Loucy (cell line): ENCODE measurements at regions not wholly inside any gene's neighbourhood (a gene's known extent, or its start where the extent isn't known, plus 50 kb on each side); places are given as distances from the start of the nearest gene placed in this dataset.

ENCODE experiments used
- H2AFZ ChIP-seq: fragments of 200-600 bp; sonication (generic); 2 replicates; pipeline ENCODE4 v1.6.0; 2016; ENCODE audit warnings: antibody characterized with exemption, mild to moderate bottlenecking, low read length, moderate library complexity
- H3F3A ChIP-seq: fragments of 200-600 bp; 2 replicates; pipeline ENCODE4 v1.6.0; 2016; ENCODE audit warnings: antibody characterized with exemption, low read depth, mild to moderate bottlenecking
- H3K27me3 ChIP-seq: fragments of 200-600 bp; sonication (generic); 2 replicates; pipeline ENCODE4 v1.6.1; 2014; ENCODE audit warnings: low read length, mild to moderate bottlenecking; ENCODE audit not compliant: insufficient read depth, poor library complexity, severe bottlenecking
- H3K36me3 ChIP-seq: fragments of 200-600 bp; sonication (generic); 2 replicates; pipeline ENCODE4 v1.6.1; 2016; ENCODE audit warnings: low read length; ENCODE audit not compliant: insufficient read depth
- H3K4me1 ChIP-seq: fragments of 200-600 bp; sonication (generic); 2 replicates; pipeline ENCODE4 v1.5.1; 2014; ENCODE audit warnings: low read length, mild to moderate bottlenecking; ENCODE audit not compliant: insufficient read depth, poor library complexity, severe bottlenecking
- H3K4me2 ChIP-seq: fragments of 200-600 bp; sonication (generic); 2 replicates; pipeline ENCODE4 v1.6.0; 2014; ENCODE audit warnings: antibody characterized with exemption, low read length, low read depth, mild to moderate bottlenecking; ENCODE audit not compliant: poor library complexity, severe bottlenecking
- H3K4me3 ChIP-seq: fragments of 200-600 bp; sonication (generic); 2 replicates; pipeline ENCODE4 v1.5.1; 2014; ENCODE audit warnings: low read length, mild to moderate bottlenecking, mixed read lengths; ENCODE audit not compliant: poor library complexity, severe bottlenecking
- H3K79me2 ChIP-seq: fragments of 200-600 bp; sonication (generic); 2 replicates; pipeline ENCODE4 v1.6.1; 2014; ENCODE audit warnings: low read length; ENCODE audit not compliant: insufficient read depth
- H3K9ac ChIP-seq: fragments of 200-600 bp; sonication (generic); 2 replicates; pipeline ENCODE4 v1.6.0; 2014; ENCODE audit warnings: mild to moderate bottlenecking, low read depth, low read length, moderate library complexity; ENCODE audit not compliant: poor library complexity, severe bottlenecking
- H3K9me2 ChIP-seq: fragments of 200-600 bp; sonication (generic); replicated peaks from 2 replicates; pipeline ENCODE4 v1.6.1; 2016; ENCODE audit warnings: low read depth, low read length, mixed read lengths
- H3K9me3 ChIP-seq: fragments of 200-600 bp; sonication (generic); 2 replicates; pipeline ENCODE4 v1.6.1; 2014; ENCODE audit warnings: mild to moderate bottlenecking, antibody characterized with exemption, low read length, low read depth; ENCODE audit not compliant: insufficient read depth
- H4K20me1 ChIP-seq: fragments of 200-600 bp; sonication (generic); 2 replicates; pipeline ENCODE4 v1.6.0; 2014; ENCODE audit warnings: antibody characterized with exemption, low read length, mild to moderate bottlenecking; ENCODE audit not compliant: insufficient read depth, poor library complexity, severe bottlenecking
- CTCF ChIP-seq: fragments of 200-600 bp; sonication (generic); conservative IDR thresholded peaks from 2 replicates; pipeline ENCODE4 v1.5.1; 2014; ENCODE audit warnings: mild to moderate bottlenecking, antibody characterized with exemption, low read length
- EZH2phosphoT487 ChIP-seq: fragments of 200-600 bp; IDR thresholded peaks from 2 replicates; pipeline ENCODE4 v1.6.1; 2018; ENCODE audit warnings: antibody characterized with exemption, mild to moderate bottlenecking, moderate library complexity, borderline replicate concordance

GRCh38 chr1:199058281-199058680, 419.4 kb downstream of the PTPRC start:
- no peak overlapping the region for H3K4me3 ChIP-seq
- no peak overlapping the region; the same call in 1 of the 2 replicates for H2AFZ ChIP-seq
- TF ChIP-seq CTCF, result no peak
- TF ChIP-seq EZH2phosphoT487, result no peak
- H3K9me2 ChIP-seq, result no peaks in the 10 kb centered on the region
- no peaks in the 10 kb centered on the region for H3K4me1 ChIP-seq
- no peaks in the 10 kb centered on the region for H4K20me1 ChIP-seq
- H3K9me3 ChIP-seq, result no peaks in the 10 kb centered on the region
- no peaks in the 10 kb centered on the region for H3F3A ChIP-seq
- H3K9ac ChIP-seq, result no peak overlapping the region
- H3K27me3 ChIP-seq, result no peaks in the 10 kb centered on the region
- no peaks in the 10 kb centered on the region for H3K79me2 ChIP-seq
- no peaks in the 10 kb centered on the region for H3K36me3 ChIP-seq
- H3K4me2 ChIP-seq, result no peak overlapping the region

DNA sequence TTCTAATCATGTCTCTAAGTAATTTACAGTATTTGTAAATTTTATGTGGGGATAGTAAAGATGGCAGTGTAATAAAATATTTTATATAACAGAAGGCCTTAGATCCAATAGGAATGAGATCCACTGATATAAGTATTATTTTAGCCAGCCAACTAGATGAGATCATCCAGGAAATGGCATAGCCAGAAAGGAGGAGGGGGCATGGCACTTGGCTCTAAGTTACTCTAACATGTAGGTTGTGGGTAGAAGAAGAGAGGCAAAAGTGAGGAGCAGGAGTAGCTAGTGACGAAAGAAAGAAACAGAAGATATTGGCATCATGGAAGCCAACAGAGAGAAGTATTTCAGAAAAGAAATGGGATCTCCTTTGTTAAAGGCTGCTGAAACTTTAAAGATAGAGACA, 426.1 kb downstream of the PTPRC start:
- Histone ChIP-seq H3K9me3 (no peaks in the 10 kb centered on the region), H4K20me1 (no peaks in the 10 kb centered on the region), H3K4me1 (peaks cover 40% of the 10 kb centered on the region), H3K9me2 (no peaks in the 10 kb centered on the region), H3K9ac (no peak overlapping the region), H3K79me2 (no peaks in the 10 kb centered on the region), H3F3A (no peaks in the 10 kb centered on the region), H2AFZ (peak overlapping the region; percentile 62; the same call in 1 of the 2 replicates), H3K36me3 (no peaks in the 10 kb centered on the region), H3K4me2 (peak overlapping the region; percentile 25), H3K4me3 (peak overlapping the region; percentile 33), H3K27me3 (no peaks in the 10 kb centered on the region)
- no peak for TF ChIP-seq EZH2phosphoT487
- no peak for TF ChIP-seq CTCF

- H3F3A ChIP-seq, result no peaks in the 10 kb centered on the region
- H4K20me1 ChIP-seq, result no peaks in the 10 kb centered on the region
- no peaks in the 10 kb centered on the region for H3K9me3 ChIP-seq
- no peak for TF ChIP-seq EZH2phosphoT487
- H2AFZ ChIP-seq, result peak overlapping the region; percentile 32; the same call in 1 of the 2 replicates
- no peaks in the 10 kb centered on the region for H3K27me3 ChIP-seq
- H3K79me2 ChIP-seq, result no peaks in the 10 kb centered on the region
- H3K9me2 ChIP-seq, result no peaks in the 10 kb centered on the region
- H3K9ac ChIP-seq, result no peak overlapping the region
- H3K4me3 ChIP-seq, result no peak overlapping the region
- peaks cover 48% of the 10 kb centered on the region for H3K4me1 ChIP-seq
- no peaks in the 10 kb centered on the region for H3K36me3 ChIP-seq
- peak overlapping the region; percentile 29 for H3K4me2 ChIP-seq
Measured at GRCh38 chr1:199067483-199067882, 428.6 kb downstream of the PTPRC start.

DNA sequence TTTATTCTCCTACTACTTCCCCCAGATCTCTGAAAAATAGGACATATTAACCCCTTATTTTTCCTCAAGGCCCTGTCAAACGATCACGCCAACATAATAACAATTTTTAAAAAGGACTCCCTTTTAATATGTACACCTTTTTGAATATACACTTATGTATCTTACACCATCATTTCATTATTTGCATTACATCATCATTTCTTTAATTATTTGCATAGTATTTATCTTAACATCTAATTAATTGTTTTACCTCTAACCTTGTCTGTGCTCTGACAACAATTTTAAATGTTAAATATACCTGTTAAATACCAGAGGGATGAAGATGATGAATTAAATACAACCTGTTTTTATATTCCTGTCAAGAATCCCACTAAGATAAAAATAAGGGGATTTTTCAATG, 432.2 kb downstream of the PTPRC start:
- Histone ChIP-seq H3K36me3 (no peaks in the 10 kb centered on the region), H3K9ac (no peak overlapping the region), H2AFZ (no peak overlapping the region), H3F3A (no peaks in the 10 kb centered on the region), H3K9me2 (no peaks in the 10 kb centered on the region), H3K79me2 (no peaks in the 10 kb centered on the region), H3K4me2 (no peak overlapping the region), H3K4me1 (peaks cover 55% of the 10 kb centered on the region), H3K27me3 (no peaks in the 10 kb centered on the region), H4K20me1 (no peaks in the 10 kb centered on the region), H3K4me3 (no peak overlapping the region), H3K9me3 (no peaks in the 10 kb centered on the region)
- TF ChIP-seq EZH2phosphoT487 (no peak), CTCF (no peak)
